Tibial artery (tissue), 4 donors: ENCODE measurements at regions not wholly inside any gene's neighbourhood (a gene's known extent, or its start where the extent isn't known, plus 50 kb on each side); places are given as distances from the start of the nearest gene placed in this dataset.

Experiments used
- DNase-seq, 2 donors: peaks; one replicate each; pipeline ENCODE4 v3.0.0-alpha.2; 2019
- H3K27ac ChIP-seq, 2 donors: fragments of 200-600 bp; sonication (generic) in 1 of 2; 1 replicate in 1 of 2; 2 replicates in 1 of 2; pipeline ENCODE4 v1.5.1; 2018 to 2019; ENCODE audit warnings: mild to moderate bottlenecking in 1 of 2
- H3K27me3 ChIP-seq, 2 donors: fragments of 200-600 bp; sonication (generic) in 1 of 2; one replicate each; pipeline versions ENCODE4 v1.5.1 to v1.6.0; 2016 to 2019
- H3K36me3 ChIP-seq, 3 donors: fragments of 200-600 bp; sonication (generic) in 2 of 3; one replicate each; pipeline ENCODE4 v1.5.1; 2016 to 2019; ENCODE audit warnings: mild to moderate bottlenecking in 2 of 3
- H3K4me1 ChIP-seq, 4 donors: fragments of 200-600 bp; sonication (generic) in 2 of 4; 1 replicate in 3 of 4; 2 replicates in 1 of 4; pipeline ENCODE4 v1.5.1; 2016 to 2019
- H3K4me3 ChIP-seq, 2 donors: fragments of 200-600 bp; sonication (generic) in 1 of 2; 1 replicate in 1 of 2; 2 replicates in 1 of 2; pipeline ENCODE4 v1.5.1; 2018 to 2019; ENCODE audit warnings: mild to moderate bottlenecking in 2 of 2
- H3K9me3 ChIP-seq, 3 donors: fragments of 200-600 bp; sonication (generic) in 1 of 3; one replicate each; pipeline ENCODE4 v1.5.1; 2016 to 2019
- intact Hi-C: fragments of 100-400 bp; cut with DNase I; formaldehyde crosslinking; loops from one replicate; pipeline ENCODE4 v1.15.0; 2023; ENCODE audit warnings: low total_unique reads
- TF ChIP-seq, protein P1 (sequence below), 2 experiments: fragments of 200-600 bp in 1 of 2; fragments of 450-650 bp in 1 of 2; IDR thresholded peaks; one replicate each; pipeline ENCODE4 v1.5.1; 2017 to 2019; ENCODE audit warnings: antibody characterized with exemption in 2 of 2, mild to moderate bottlenecking in 1 of 2, moderate library complexity in 1 of 2

- H3K36me3 ChIP-seq = no peaks in the 10 kb centered on the region
- TF ChIP-seq, protein P1, sequence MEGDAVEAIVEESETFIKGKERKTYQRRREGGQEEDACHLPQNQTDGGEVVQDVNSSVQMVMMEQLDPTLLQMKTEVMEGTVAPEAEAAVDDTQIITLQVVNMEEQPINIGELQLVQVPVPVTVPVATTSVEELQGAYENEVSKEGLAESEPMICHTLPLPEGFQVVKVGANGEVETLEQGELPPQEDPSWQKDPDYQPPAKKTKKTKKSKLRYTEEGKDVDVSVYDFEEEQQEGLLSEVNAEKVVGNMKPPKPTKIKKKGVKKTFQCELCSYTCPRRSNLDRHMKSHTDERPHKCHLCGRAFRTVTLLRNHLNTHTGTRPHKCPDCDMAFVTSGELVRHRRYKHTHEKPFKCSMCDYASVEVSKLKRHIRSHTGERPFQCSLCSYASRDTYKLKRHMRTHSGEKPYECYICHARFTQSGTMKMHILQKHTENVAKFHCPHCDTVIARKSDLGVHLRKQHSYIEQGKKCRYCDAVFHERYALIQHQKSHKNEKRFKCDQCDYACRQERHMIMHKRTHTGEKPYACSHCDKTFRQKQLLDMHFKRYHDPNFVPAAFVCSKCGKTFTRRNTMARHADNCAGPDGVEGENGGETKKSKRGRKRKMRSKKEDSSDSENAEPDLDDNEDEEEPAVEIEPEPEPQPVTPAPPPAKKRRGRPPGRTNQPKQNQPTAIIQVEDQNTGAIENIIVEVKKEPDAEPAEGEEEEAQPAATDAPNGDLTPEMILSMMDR (IDR thresholded peaks at IDR 0.05) = no peak
- H3K27ac ChIP-seq = no peak overlapping the region
- no peaks in the 10 kb centered on the region for H3K4me1 ChIP-seq
- no peaks in the 10 kb centered on the region for H3K27me3 ChIP-seq
- intact Hi-C loops = no loop called here
- no peak overlapping the region for H3K4me3 ChIP-seq
- DNase-seq = no peak
- H3K9me3 ChIP-seq = no peaks in the 10 kb centered on the region
Observed at GRCh38 chr4:59409647-59410046, 1790.5 kb upstream of the ADGRL3 start.

GRCh38 chr4:59412739-59413138 lies 1787.4 kb upstream of the ADGRL3 start:
- DNase-seq = no peak
- Histone ChIP-seq H3K9me3 (no peaks in the 10 kb centered on the region), H3K27ac (no peak overlapping the region), H3K4me1 (no peaks in the 10 kb centered on the region), H3K36me3 (no peaks in the 10 kb centered on the region), H3K27me3 (no peaks in the 10 kb centered on the region), H3K4me3 (no peak overlapping the region)
- intact Hi-C loops = no loop called here
- TF ChIP-seq, protein P1 (IDR thresholded peaks at IDR 0.05) = no peak

GRCh38 chr4:59455751-59456150 lies 1744.4 kb upstream of the ADGRL3 start:
- H3K4me1 ChIP-seq = no peaks in the 10 kb centered on the region
- intact Hi-C loops = no loop called here
- TF ChIP-seq, protein P1 (IDR thresholded peaks at IDR 0.05) = no peak
- H3K4me3 ChIP-seq = no peak overlapping the region
- H3K9me3 ChIP-seq = no peaks in the 10 kb centered on the region
- no peaks in the 10 kb centered on the region for H3K27me3 ChIP-seq
- no peaks in the 10 kb centered on the region for H3K36me3 ChIP-seq
- no peak overlapping the region for H3K27ac ChIP-seq
- DNase-seq = no peak

DNA sequence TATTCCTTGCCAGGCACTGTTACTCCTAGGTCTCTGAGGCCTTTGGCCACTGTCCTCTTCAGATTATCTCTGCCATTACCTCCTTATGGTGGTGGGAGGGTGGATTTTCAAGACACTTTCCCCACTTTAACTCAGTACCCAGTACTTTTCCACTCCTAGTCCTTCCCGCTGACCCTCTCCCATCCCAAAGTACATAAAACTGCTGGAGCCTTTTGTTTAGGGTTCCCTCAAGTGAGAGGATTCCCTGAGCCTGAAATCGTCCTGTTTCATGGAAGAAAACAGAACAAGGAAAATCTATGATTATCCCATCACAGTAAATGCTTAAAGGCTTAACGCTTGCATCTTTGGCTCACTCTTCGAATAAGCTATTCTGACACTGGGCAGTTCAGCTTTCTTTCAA lies 1742.5 kb upstream of the ADGRL3 start:
- no peaks in the 10 kb centered on the region for H3K9me3 ChIP-seq
- TF ChIP-seq, protein P1 (IDR thresholded peaks at IDR 0.05) = no peak
- no peaks in the 10 kb centered on the region for H3K4me1 ChIP-seq
- H3K4me3 ChIP-seq = no peak overlapping the region
- no peak overlapping the region for H3K27ac ChIP-seq
- no peaks in the 10 kb centered on the region for H3K27me3 ChIP-seq
- DNase-seq = no peak
- H3K36me3 ChIP-seq = no peaks in the 10 kb centered on the region
- intact Hi-C loops = no loop called here

DNA sequence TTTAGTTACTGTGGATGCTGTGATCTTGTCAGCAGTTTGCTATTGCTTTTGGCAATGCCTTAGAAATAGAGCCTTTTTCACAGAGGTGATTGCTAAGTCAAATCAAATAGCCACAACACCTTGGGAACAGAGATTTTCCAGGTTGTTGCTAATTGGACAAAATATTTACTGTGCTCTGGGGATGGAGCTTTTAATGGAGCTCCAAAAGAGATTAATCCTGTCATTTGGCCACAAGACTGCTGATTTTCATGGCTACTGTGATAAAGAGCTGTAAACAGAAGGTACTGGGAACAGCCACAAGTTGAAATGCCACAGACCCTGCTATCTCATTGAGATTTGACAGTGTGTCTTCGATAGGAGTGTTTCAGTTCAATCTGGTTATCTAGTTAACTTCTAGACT lies 1715.2 kb upstream of the ADGRL3 start:
- H3K36me3 ChIP-seq = no peaks in the 10 kb centered on the region
- no peaks in the 10 kb centered on the region for H3K27me3 ChIP-seq
- DNase-seq = no peak
- H3K4me3 ChIP-seq = no peak overlapping the region
- TF ChIP-seq, protein P1 (IDR thresholded peaks at IDR 0.05) = no peak
- H3K9me3 ChIP-seq = peaks cover 0 to 8% (median 5%) of the 10 kb centered on the region in 3 donors
- intact Hi-C loops = no loop called here
- no peaks in the 10 kb centered on the region for H3K4me1 ChIP-seq
- H3K27ac ChIP-seq = no peak overlapping the region

- Histone ChIP-seq H3K27me3 (no peaks in the 10 kb centered on the region), H3K4me1 (no peaks in the 10 kb centered on the region), H3K9me3 (no peaks in the 10 kb centered on the region), H3K36me3 (no peaks in the 10 kb centered on the region), H3K4me3 (no peak overlapping the region), H3K27ac (no peak overlapping the region)
- TF ChIP-seq, protein P1 (IDR thresholded peaks at IDR 0.05) = no peak
- no peak for DNase-seq
- intact Hi-C loops = no loop called here
Observed at GRCh38 chr4:59500103-59500502, 1700.0 kb upstream of the ADGRL3 start.
